ENCODE measurements at regions not wholly inside any gene's neighbourhood (a gene's known extent, or its start where the extent isn't known, plus 50 kb on each side); places are given as distances from the start of the nearest gene placed in this dataset.

DNA sequence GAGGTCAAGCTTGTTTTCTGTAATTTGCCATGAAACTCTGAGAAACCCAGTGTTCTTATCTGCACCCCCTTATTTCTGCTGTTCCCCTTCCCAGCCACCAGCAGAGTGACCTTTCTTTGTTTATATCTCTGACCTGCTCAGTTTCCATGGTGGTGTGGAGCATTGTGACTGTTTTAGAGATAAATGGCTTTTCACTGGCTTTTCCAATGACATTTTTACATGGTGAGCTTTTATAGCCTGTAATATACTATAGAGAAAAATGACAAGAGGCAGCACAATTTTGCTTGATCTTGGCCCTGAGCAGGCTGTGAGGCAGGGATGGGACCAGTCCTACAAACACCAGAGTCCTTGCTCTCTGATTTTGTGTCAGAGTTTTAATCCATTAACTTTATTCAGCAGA lies 233.9 kb downstream of the FAT3 start:
- no peak for TF ChIP-seq POLR2AphosphoS5 (IDR thresholded peaks at IDR 0.05; ENCODE audit: low read depth, low read length)
- TF ChIP-seq, protein P1, sequence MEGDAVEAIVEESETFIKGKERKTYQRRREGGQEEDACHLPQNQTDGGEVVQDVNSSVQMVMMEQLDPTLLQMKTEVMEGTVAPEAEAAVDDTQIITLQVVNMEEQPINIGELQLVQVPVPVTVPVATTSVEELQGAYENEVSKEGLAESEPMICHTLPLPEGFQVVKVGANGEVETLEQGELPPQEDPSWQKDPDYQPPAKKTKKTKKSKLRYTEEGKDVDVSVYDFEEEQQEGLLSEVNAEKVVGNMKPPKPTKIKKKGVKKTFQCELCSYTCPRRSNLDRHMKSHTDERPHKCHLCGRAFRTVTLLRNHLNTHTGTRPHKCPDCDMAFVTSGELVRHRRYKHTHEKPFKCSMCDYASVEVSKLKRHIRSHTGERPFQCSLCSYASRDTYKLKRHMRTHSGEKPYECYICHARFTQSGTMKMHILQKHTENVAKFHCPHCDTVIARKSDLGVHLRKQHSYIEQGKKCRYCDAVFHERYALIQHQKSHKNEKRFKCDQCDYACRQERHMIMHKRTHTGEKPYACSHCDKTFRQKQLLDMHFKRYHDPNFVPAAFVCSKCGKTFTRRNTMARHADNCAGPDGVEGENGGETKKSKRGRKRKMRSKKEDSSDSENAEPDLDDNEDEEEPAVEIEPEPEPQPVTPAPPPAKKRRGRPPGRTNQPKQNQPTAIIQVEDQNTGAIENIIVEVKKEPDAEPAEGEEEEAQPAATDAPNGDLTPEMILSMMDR (IDR thresholded peaks at IDR 0.05; ENCODE audit: control extremely low read depth in 1 of 3, insufficient read depth in 1 of 3, low read depth in 1 of 3, low read length in 3 of 3): no peak
- no peak for TF ChIP-seq POLR2A (IDR thresholded peaks at IDR 0.05; ENCODE audit: control extremely low read depth in 1 of 2, low read depth in 2 of 2, low read length in 2 of 2)
- no peak for TF ChIP-seq GTF2F1 (IDR thresholded peaks at IDR 0.05; ENCODE audit: borderline replicate concordance, low read depth, low read length)
